GM12874 (cell line): ENCODE measurements at regions not wholly inside any gene's neighbourhood (a gene's known extent, or its start where the extent isn't known, plus 50 kb on each side); places are given as distances from the start of the nearest gene placed in this dataset.

Experiments
- TF ChIP-seq, protein P1 (sequence below): IDR thresholded peaks from 2 replicates; pipeline ENCODE4 v1.5.1; 2011; ENCODE audit warnings: low read depth, mild to moderate bottlenecking, control low read depth, low read length, moderate library complexity; ENCODE audit not compliant: insufficient read depth

DNA sequence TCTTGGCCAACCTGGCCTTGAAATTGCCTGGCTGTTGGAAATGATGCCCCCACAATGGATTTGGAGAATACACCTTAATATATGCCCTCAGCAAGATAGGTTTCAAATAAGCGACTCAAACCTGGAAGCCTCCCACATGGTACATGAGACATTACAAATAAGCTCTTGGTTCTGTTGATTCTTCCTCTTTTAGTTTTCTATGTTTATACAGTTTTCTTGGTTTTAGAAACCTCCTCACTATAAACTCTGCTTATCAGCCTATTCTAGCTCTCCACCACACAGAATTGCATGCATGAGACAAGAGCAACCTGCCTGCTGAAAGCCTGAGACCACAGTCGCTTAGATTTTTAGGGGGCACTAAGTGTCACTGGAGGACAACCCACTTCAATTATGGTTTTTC, 108.8 kb upstream of the PREP start:
- TF ChIP-seq, protein P1, sequence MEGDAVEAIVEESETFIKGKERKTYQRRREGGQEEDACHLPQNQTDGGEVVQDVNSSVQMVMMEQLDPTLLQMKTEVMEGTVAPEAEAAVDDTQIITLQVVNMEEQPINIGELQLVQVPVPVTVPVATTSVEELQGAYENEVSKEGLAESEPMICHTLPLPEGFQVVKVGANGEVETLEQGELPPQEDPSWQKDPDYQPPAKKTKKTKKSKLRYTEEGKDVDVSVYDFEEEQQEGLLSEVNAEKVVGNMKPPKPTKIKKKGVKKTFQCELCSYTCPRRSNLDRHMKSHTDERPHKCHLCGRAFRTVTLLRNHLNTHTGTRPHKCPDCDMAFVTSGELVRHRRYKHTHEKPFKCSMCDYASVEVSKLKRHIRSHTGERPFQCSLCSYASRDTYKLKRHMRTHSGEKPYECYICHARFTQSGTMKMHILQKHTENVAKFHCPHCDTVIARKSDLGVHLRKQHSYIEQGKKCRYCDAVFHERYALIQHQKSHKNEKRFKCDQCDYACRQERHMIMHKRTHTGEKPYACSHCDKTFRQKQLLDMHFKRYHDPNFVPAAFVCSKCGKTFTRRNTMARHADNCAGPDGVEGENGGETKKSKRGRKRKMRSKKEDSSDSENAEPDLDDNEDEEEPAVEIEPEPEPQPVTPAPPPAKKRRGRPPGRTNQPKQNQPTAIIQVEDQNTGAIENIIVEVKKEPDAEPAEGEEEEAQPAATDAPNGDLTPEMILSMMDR: no peak

- TF ChIP-seq, protein P1: no peak
These were observed 107.9 kb upstream of the PREP start for GRCh38 chr6:105510746-105511145.

DNA sequence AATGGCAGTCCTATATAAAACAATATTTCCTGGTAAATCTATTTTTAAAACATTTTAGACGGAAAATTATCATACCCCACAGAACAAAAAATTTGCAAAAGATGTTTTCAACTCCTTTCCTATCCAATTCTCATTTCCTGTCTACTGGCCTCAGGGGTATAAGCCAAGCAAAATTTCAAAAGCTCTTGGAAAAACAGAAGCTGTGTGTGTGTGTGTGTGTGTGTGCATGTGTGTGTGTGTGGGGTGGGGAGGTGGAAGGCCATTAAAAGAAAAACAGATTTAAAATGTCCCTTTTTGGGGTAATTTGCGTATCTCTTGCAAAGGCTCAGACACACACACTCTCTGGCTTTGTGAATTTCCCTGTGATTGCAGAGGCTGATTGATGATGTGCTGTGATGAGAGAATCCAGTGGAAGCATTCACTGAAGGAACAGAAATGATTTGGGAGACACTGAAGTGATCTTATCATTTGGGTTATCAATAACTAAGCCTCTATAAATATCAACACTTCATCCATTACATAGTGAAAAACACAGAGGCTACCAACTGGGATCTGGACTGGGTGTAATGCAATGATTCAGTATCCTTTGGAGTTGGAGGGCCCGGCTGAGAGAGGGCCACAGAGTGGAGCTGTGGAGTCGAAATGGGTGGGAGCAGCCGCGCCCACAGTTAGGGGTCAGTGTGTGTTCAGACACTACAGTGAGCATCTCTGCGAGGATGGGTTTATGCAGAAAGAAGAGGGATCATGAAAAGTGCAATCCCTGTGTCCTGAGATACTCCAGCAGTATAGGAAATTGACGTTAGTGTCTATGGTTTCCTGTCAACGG, 106.8 kb upstream of the PREP start:
- TF ChIP-seq, protein P1: no peak

- TF ChIP-seq, protein P1: no peak
These were observed 104.9 kb upstream of the PREP start for GRCh38 chr6:105507811-105508210.

DNA sequence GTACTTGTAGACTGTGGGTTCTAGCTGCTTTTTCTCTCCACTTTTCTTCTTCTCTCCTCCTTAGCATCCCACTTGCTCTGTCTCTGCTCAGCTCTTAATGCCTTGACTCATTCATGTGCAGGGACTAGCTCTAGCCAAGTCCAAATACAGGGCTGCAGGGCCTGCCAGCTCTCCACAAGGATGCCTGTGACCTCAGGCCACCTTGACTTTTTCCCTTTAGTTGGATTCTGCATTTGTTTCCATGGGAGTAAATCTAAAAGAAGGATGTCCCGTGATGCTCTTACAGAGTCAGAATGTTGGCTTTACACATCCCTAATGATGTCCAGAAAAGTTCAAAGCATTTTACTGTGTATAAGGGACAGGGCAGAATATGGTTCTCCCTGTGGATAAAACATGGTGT, 101.8 kb upstream of the PREP start:
- TF ChIP-seq, protein P1: no peak

DNA sequence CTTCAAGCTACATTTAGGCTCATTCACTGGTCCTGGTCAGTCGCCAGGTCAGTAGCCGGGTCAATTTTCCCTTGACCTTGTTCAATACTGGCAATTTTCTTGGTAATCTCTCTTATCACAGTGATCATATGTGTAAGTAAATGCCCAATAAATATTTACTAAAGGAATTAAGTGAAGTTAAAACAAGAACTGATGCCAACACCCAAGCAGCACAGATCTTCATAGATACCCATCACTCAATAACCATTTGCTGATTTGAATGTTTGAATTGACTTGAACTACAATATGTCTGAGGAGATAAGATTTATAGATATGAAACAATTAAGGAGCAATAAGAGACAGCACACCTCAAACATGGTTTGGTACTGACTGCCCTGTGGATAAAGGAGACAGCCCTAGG, 100.8 kb upstream of the PREP start:
- TF ChIP-seq, protein P1: no peak

GRCh38 chr6:105501826-105502344, 99.0 kb upstream of the PREP start:
- TF ChIP-seq, protein P1: no peak
